Hematopoietic multipotent progenitor cell treated with erythropoietin and hydrocortisone succinate and interleukin-3 and kit ligand, for 6 days (in vitro differentiated cells): ENCODE measurements at regions not wholly inside any gene's neighbourhood (a gene's known extent, or its start where the extent isn't known, plus 50 kb on each side); places are given as distances from the start of the nearest gene placed in this dataset.
"Not testable (repeated sequence)": the region's sequence is repeated elsewhere in the genome, so short reads cannot be mapped to it uniquely, and the experiment has no call there.

Source experiments
- DNase-seq: peaks from one replicate; pipeline ENCODE4 v3.0.0-alpha.2; 2015

- no peak for DNase-seq
These were observed 287.1 kb upstream of the G2E3 start for GRCh38 chr14:30271811-30272323.

GRCh38 chr14:30272848-30273832 is 285.8 kb upstream of the G2E3 start:
- DNase-seq, result no peak

- no peak for DNase-seq
These were observed 283.4 kb upstream of the G2E3 start for GRCh38 chr14:30275604-30276003.

- no peak for DNase-seq
These were observed 281.7 kb upstream of the G2E3 start for GRCh38 chr14:30277268-30277667.

GRCh38 chr14:30278856-30279255 is 280.1 kb upstream of the G2E3 start:
- DNase-seq, result not testable (repeated sequence)

GRCh38 chr14:30283822-30284446 is 275.0 kb upstream of the G2E3 start:
- peak; percentile 62 for DNase-seq

DNA sequence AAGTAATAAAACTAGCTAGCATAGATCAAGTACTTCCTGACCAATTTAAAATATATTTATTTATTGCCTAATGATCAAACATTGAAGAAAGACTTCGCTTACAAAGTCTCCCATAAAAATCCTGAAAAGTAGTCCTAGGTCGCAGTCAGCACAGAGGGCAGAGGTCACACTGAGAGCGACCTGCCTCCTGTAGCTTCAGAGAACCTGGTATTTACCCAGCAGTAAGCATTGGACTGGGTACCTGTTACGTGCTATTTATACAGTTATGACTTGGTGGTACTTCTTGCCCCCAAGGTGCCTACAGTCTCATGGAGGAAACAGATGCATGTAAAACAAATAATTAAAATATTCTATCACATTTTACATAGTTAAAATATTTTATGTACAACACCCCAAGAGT is 274.1 kb upstream of the G2E3 start:
- no peak for DNase-seq

GRCh38 chr14:30287579-30288445 is 271.1 kb upstream of the G2E3 start:
- DNase-seq, result no peak

- no peak for DNase-seq
These were observed 269.0 kb upstream of the G2E3 start for GRCh38 chr14:30290001-30290400.

- DNase-seq, result no peak
These were observed 267.7 kb upstream of the G2E3 start for GRCh38 chr14:30291216-30291615.

- no peak for DNase-seq
These were observed 266.4 kb upstream of the G2E3 start for GRCh38 chr14:30292541-30292940.

DNA sequence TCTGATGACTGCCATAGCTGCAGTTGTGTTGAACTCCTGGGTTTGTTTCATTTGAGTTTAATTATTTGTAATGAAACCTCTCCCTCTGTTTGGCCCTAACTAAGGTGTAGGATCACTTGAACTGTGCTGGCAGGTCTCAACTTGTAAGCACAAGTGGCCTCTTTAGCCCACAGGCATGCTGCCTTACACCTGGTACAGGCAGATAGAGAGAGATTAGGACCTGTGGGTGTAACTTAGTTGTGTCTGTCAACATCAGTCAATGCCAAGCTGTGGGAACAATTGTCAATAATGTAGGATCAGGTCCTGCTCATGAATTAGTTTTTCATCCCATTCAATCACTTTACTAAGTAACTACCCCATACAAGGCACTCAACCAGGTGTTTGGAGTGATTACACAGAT is 263.0 kb upstream of the G2E3 start:
- no peak for DNase-seq

GRCh38 chr14:30296931-30297405 is 262.0 kb upstream of the G2E3 start:
- DNase-seq, result peak; percentile 3

- DNase-seq, result no peak
These were observed 260.8 kb upstream of the G2E3 start for GRCh38 chr14:30297876-30298795.

DNA sequence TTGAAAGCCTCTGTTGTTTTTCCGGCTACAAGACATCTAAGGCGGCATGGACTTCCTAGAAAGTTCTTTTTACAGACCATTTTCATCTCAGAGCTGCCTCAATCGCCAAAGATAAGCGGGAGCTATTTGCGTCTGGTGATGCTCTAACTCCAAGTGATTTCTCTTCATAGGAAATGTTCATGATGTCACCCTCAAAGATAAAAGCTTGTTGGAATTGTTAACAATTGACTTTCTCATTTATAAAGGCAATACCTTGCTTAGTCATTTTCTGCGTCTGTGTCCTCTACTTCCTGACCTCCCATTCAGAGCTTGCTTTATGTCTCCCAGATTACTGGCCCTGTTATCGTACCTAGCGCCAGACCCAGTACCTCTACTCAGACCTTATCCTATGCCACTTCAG is 259.0 kb upstream of the G2E3 start:
- no peak for DNase-seq

GRCh38 chr14:30303350-30303749 is 255.6 kb upstream of the G2E3 start:
- DNase-seq, result no peak

DNA sequence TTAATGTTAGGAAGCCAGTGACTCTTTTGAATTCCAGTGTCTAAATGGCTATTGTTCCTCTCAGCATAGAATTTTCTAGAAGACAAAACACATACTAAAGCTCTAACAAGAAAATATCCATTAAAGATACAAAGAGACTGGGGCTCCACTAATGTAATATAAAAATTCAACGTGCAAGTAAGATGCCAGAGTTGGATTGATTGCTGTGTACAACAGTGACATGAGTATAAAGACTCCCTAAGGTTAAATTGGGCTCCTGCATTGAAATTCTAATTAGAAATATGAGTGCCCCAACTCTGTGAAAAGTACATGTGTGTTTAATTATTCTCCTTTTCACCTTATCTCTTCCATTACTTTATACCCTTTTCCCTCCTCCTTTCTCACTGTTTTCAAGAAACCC is 253.6 kb upstream of the G2E3 start:
- DNase-seq, result no peak

- no peak for DNase-seq
These were observed 249.6 kb upstream of the G2E3 start for GRCh38 chr14:30309405-30309804.

DNA sequence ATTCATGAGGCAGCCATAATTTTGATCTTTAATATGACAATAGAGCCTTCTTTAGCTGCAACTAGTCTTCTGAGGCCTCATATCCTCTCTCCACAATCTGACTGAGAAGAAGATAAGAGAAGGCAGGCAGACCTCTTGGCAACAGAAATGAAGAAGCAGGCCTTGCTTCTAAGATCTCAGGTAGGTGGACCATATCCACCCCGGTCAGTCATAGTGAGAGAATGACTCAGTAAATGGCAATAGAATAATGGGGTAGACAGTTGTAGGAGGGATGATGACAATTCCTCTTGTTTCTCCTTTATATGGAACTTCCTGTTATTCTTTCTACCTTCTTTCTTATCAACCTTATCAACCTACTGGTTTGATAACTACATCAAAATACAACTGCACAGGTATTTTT is 246.7 kb upstream of the G2E3 start:
- no peak for DNase-seq

DNA sequence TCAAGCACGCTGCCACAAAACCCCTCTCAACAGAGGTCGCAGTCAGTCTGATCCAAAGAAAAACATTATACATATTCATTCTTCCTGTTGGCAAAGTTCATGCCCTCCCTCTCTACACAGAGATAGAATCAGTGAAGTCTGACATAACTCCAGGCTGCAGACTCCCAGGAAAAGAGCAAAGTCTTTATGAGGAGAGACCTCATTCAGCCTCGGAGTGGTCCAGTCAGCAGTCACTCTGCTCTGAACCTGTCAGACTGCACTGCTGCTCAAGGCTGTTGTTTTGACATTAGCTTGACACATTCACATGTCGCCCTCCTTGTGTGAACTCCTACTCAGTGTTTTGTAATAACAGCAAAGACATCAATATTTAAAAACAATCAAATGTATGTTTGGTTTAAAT is 241.2 kb upstream of the G2E3 start:
- no peak for DNase-seq

DNA sequence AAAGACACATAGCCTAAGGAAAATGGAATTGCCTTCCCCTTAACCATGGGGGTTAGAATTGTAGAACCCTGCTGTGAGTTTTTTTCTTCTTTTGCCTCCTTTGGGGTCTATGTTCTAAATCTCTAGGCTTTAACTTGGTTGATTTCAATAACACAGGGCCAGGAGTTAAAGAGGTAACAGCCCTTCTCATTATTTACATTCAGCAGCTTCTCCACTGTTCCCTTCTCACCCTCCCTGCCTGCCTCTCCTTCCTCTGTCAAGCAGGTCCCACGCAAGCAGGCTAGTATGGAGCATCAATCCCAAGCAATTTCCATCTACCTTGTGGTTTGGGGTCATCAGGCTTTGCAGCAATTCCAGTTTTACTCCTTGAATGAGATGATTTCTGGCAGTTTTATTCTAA is 236.1 kb upstream of the G2E3 start:
- no peak for DNase-seq

DNA sequence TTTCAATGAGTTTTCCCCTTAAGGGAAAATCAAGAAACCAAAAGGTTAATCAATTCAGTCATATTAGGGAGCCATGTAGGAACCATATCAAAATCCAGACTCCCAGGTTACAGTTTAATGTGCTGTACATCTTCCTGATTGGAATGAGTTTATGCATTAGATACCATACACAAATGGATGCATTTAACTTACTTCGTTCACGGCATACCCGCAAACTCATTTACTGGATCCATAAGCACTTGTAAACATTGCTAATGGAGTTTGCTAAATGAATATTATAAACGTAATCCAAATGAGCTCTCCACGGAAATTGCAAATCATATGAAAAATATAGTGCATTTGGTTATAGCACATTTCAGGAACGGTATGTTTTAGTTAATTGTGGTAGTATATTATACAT is 228.9 kb upstream of the G2E3 start:
- DNase-seq, result no peak
